Ishikawa (cell line): ENCODE measurements at regions not wholly inside any gene's neighbourhood (a gene's known extent, or its start where the extent isn't known, plus 50 kb on each side); places are given as distances from the start of the nearest gene placed in this dataset.

Experiments
- CEBPB ChIP-seq: IDR thresholded peaks from 2 replicates; pipeline ENCODE4 v1.6.1; 2012
- CREB1 ChIP-seq: IDR thresholded peaks from 2 replicates; pipeline ENCODE4 v1.6.1; 2012; ENCODE audit warnings: low read depth
- EGR1 ChIP-seq: IDR thresholded peaks from 2 replicates; pipeline ENCODE4 v1.6.1; 2012
- EP300 ChIP-seq: IDR thresholded peaks from 2 replicates; pipeline ENCODE4 v1.6.1; 2012; ENCODE audit warnings: borderline replicate concordance
- FOXM1 ChIP-seq: IDR thresholded peaks from 2 replicates; pipeline ENCODE4 v1.6.1; 2012; ENCODE audit warnings: low read depth, borderline replicate concordance
- NFIC ChIP-seq: IDR thresholded peaks from 2 replicates; pipeline ENCODE4 v1.6.1; 2012
- RAD21 ChIP-seq: IDR thresholded peaks from 2 replicates; pipeline ENCODE4 v1.6.1; 2012; ENCODE audit warnings: low read depth
- TAF1 ChIP-seq: IDR thresholded peaks from 2 replicates; pipeline ENCODE4 v1.6.1; 2012; ENCODE audit warnings: low read depth, mild to moderate bottlenecking
- TCF12 ChIP-seq: IDR thresholded peaks from 2 replicates; pipeline ENCODE4 v1.6.1; 2012; ENCODE audit warnings: low read depth
- TEAD4 ChIP-seq: IDR thresholded peaks from 2 replicates; pipeline ENCODE4 v1.6.1; 2012
- YY1 ChIP-seq: IDR thresholded peaks from 2 replicates; pipeline ENCODE4 v1.6.1; 2012; ENCODE audit warnings: low read depth
- ZBTB7A ChIP-seq: IDR thresholded peaks from 2 replicates; pipeline ENCODE4 v1.6.1; 2012; ENCODE audit warnings: low read depth
- TF ChIP-seq, protein P1 (sequence below): IDR thresholded peaks from 2 replicates; pipeline ENCODE4 v1.6.1; 2012; ENCODE audit warnings: low read depth, mild to moderate bottlenecking
- TF ChIP-seq, protein P2 (sequence below): IDR thresholded peaks from 2 replicates; pipeline ENCODE4 v1.6.1; 2012
- TF ChIP-seq, protein P3 (sequence below): IDR thresholded peaks from 2 replicates; pipeline ENCODE4 v1.6.1; 2012

DNA sequence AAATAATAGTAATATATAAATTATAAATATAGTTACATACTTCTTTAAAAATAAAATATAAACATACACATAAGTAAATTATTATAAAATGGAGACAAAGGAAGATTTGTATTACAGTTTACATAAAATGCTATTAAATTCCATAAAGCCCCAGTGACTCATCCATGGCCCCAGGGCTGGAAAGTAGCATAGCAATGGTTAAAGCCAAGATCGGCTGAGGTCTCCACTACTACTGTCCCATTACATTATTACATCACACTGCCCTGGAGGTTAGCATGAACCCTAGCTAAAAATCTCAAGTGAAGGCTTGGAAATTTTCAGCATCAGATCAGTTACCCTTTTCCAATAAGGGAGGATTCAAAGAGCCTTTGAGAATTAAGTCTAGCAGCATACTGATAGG lies 936.2 kb downstream of the DSC3 start:
- TF ChIP-seq, protein P1, sequence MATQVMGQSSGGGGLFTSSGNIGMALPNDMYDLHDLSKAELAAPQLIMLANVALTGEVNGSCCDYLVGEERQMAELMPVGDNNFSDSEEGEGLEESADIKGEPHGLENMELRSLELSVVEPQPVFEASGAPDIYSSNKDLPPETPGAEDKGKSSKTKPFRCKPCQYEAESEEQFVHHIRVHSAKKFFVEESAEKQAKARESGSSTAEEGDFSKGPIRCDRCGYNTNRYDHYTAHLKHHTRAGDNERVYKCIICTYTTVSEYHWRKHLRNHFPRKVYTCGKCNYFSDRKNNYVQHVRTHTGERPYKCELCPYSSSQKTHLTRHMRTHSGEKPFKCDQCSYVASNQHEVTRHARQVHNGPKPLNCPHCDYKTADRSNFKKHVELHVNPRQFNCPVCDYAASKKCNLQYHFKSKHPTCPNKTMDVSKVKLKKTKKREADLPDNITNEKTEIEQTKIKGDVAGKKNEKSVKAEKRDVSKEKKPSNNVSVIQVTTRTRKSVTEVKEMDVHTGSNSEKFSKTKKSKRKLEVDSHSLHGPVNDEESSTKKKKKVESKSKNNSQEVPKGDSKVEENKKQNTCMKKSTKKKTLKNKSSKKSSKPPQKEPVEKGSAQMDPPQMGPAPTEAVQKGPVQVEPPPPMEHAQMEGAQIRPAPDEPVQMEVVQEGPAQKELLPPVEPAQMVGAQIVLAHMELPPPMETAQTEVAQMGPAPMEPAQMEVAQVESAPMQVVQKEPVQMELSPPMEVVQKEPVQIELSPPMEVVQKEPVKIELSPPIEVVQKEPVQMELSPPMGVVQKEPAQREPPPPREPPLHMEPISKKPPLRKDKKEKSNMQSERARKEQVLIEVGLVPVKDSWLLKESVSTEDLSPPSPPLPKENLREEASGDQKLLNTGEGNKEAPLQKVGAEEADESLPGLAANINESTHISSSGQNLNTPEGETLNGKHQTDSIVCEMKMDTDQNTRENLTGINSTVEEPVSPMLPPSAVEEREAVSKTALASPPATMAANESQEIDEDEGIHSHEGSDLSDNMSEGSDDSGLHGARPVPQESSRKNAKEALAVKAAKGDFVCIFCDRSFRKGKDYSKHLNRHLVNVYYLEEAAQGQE = no peak
- TF ChIP-seq FOXM1 (no peak), NFIC (no peak), EP300 (no peak), TCF12 (no peak)
- TF ChIP-seq, protein P2, sequence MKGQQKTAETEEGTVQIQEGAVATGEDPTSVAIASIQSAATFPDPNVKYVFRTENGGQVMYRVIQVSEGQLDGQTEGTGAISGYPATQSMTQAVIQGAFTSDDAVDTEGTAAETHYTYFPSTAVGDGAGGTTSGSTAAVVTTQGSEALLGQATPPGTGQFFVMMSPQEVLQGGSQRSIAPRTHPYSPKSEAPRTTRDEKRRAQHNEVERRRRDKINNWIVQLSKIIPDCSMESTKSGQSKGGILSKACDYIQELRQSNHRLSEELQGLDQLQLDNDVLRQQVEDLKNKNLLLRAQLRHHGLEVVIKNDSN = no peak

DNA sequence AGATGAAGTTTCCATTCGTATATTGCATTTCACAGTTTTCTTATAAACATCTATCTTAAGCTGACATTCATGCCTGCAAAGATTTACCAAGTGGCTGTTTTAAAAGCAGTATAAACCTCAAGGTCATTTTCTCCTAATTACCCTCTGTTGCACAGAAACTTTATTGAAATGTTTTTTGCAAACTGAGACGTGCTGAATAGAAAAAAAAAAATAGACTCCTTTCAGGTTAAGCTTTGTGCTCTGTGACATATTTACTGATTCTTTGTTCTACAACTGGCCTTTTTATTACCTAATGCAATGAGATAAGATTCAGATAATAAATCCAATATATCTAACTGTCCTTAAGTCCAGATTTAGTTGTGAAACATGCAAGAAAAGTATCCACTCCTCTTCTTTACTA lies 938.7 kb downstream of the DSC3 start:
- TF ChIP-seq ZBTB7A = no peak
- no peak for TF ChIP-seq TAF1
- no peak for TF ChIP-seq EP300
- no peak for TF ChIP-seq EGR1
- TF ChIP-seq, protein P2 = no peak
- no peak for TF ChIP-seq YY1
- no peak for TF ChIP-seq CREB1
- TF ChIP-seq, protein P3, sequence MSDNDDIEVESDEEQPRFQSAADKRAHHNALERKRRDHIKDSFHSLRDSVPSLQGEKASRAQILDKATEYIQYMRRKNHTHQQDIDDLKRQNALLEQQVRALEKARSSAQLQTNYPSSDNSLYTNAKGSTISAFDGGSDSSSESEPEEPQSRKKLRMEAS = no peak
- TF ChIP-seq CEBPB = no peak

DNA sequence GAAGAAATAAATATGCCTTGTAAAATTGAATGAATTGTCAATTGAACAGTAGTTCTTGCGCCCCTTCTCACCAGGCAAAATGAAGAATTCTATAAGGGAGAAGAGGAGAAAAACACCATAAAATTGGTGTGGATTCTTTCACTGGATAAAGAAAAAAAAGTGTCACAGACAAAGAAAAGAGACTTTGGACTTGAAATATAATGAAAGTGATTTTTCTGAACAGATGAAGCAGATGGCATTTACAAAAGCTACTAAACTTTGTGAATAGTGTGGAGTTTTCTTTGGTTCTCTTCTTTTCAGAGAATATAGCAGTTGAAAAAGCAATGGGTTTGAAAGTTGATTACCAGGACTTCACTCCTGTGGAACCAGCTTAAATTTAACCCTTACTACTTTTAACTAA lies 945.7 kb downstream of the DSC3 start:
- TF ChIP-seq YY1 (no peak), TCF12 (no peak), CREB1 (no peak), NFIC (no peak), RAD21 (no peak), TEAD4 (no peak), ZBTB7A (no peak), CEBPB (no peak), EP300 (no peak), TAF1 (no peak), EGR1 (no peak), FOXM1 (no peak)
- TF ChIP-seq, protein P2 = no peak
- TF ChIP-seq, protein P1 = no peak
- TF ChIP-seq, protein P3 = no peak

DNA sequence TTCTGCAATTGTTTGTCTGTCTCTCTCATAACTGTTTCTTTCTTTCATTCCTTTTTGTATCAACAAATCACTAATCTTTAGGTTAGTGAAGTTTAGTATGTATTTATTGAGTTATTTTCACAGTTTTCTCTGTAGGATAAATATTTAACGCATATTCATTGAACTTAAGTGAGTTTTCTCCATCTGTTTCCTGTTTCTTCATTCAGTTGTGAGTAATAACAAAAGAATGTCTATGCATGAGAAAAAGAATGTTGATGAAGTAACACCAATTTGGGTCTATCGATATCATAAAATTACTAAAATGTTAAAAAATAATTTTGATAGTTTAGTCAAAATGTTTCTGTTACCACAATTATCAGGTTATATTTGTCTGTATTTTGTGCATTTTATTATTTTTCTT lies 948.0 kb downstream of the DSC3 start:
- TF ChIP-seq, protein P1 = no peak
- TF ChIP-seq, protein P3 = no peak
- no peak for TF ChIP-seq RAD21
- no peak for TF ChIP-seq EP300
- TF ChIP-seq TCF12 = no peak
- no peak for TF ChIP-seq TEAD4
- no peak for TF ChIP-seq TAF1
- TF ChIP-seq YY1 = no peak
- TF ChIP-seq NFIC = no peak
- no peak for TF ChIP-seq FOXM1
- TF ChIP-seq CEBPB = no peak
- no peak for TF ChIP-seq CREB1
- TF ChIP-seq ZBTB7A = no peak
- no peak for TF ChIP-seq EGR1
- TF ChIP-seq, protein P2 = no peak
